ENCODE measurements at regions not wholly inside any gene's neighbourhood (a gene's known extent, or its start where the extent isn't known, plus 50 kb on each side); places are given as distances from the start of the nearest gene placed in this dataset.

DNA sequence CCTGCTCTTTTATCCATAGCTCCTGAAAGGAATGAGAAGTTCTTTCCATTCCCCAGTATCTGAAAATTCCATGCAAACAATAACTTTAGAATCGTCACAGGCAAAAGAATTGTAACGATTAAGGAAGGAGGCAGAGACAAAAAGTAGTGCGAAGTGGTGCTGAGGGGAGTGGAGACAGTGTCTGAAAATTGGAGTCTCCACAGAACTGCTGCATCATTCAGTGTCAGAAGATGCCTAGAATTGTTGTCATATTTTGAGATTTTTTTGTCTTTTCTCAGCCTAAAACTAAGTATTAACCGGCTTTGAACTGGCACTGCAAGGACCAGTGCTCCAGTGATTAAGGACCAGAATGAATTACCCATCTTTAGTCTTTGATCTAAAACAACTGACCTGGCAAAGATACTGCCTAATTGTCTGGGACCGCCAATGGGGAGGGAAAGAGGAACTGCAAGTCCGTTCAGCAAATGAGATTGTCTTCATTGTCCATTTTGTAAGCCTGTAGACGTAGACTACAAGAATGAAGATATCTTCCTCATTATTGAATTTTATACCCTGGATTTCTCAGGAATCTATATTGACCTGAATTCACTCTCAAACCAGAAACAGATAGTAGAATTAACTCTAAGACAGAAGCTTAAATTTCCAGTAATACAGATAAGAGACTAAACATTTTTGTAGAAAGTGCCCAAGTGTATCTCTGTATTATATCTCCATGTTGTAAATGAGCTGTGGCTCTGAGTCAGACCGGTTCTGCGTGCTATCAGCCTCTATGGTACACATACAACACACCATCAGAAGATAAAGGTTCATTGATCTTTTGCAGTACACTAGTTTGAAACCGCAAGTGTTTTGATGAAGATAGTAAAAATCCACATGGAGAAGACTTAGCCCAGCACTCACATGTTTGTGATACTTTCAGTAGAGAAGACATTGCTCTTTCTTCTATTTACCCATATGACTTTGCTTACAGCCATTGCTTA lies 293.2 kb downstream of the EFNB2 start:
- no peak for DNase-seq (ENCODE audit: low read depth in 2 of 3, low spot score in 1 of 3)

DNA sequence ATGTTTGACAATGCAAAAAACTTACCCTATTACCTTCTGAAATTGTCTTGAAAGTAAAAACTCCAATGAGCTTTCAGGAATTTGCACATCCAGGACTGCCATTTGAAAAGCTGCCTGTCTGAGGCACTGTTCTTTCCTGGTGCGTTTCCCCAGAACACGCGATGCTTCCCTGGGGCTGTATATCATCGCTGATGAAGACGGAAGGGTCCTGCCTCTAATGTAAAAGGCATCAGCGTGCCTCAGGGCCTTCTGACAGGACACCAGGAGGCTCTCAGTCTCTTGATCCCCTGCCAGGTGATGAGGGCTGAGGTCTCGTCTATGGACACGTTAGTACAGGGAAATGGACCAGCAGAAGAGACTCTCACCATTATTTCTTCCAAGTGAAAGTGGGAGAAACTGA lies 296.8 kb downstream of the EFNB2 start:
- no peak for DNase-seq (ENCODE audit: low read depth in 2 of 3, low spot score in 1 of 3)

- no peak for DNase-seq (ENCODE audit: low read depth in 2 of 3, low spot score in 1 of 3)
Observed at GRCh38 chr13:106234636-106235035, 300.8 kb downstream of the EFNB2 start.

GRCh38 chr13:106233134-106233735 lies 302.2 kb downstream of the EFNB2 start:
- DNase-seq (ENCODE audit: low read depth in 2 of 3, low spot score in 1 of 3), result no peak

GRCh38 chr13:106232681-106233080 lies 302.8 kb downstream of the EFNB2 start:
- no peak for DNase-seq (ENCODE audit: low read depth in 2 of 3, low spot score in 1 of 3)

- DNase-seq (ENCODE audit: low read depth in 2 of 3, low spot score in 1 of 3), result no peak
Observed at GRCh38 chr13:106230450-106230849, 305.0 kb downstream of the EFNB2 start.

DNA sequence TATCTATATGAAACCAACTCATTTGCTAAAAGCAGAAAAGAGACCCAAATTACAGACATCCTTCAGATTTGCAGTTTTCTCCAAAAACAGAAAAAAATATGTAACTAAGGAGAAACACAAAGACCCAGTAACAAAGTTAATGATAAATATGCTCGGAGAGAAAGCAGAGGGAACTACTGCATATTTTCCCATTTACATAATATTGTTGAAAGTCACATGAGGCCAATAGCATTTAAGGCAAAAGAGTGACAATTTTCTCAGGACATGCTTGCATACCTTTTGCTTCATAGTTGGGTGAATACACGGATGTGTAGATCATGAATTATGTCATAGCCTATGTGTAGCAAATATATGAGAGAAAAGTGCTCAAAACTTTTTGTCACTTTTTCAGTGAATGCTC lies 310.3 kb downstream of the EFNB2 start:
- DNase-seq (ENCODE audit: low read depth in 2 of 3, low spot score in 1 of 3), result no peak

- DNase-seq (ENCODE audit: low read depth in 2 of 3, low spot score in 1 of 3), result no peak
Observed at GRCh38 chr13:106220211-106220610, 315.3 kb downstream of the EFNB2 start.

DNA sequence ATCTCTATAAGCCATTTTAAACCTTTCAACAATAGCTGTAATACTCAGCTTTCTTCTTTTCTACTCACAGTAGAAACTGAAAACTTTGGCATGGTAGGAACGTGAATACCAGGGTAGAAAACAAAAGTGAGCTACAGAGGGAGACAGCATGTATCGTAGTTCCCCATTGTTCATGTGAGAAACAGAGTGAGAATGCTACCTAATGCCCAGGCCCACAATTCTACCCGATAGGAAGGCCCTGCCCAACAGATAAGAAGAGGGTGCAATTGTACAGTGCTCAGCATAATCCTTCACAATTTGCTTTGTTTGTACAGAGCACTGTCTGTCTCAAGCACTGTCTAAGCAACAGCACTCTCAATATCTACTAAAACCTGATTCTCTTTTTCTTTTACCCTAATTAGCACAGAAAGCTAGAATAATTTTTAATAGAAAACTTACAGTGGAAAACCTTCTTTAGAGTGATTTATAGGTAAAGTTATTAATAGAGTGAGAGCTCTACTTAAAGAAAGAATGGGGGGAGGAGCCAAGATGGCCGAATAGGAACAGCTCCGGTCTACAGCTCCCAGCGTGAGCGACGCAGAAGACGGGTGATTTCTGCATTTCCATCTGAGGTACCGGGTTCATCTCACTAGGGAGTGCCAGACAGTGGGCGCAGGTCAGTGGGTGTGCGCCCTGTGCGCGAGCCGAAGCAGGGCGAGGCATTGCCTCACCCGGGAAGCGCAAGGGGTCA lies 322.3 kb downstream of the EFNB2 start:
- DNase-seq (ENCODE audit: low read depth in 2 of 3, low spot score in 1 of 3), result no peak

- DNase-seq (ENCODE audit: low read depth in 2 of 3, low spot score in 1 of 3), result no peak
Observed at GRCh38 chr13:106212386-106213010, 323.0 kb downstream of the EFNB2 start.

- no peak for DNase-seq (ENCODE audit: low read depth in 2 of 3, low spot score in 1 of 3)
Observed at GRCh38 chr13:106210324-106210723, 325.1 kb downstream of the EFNB2 start.

DNA sequence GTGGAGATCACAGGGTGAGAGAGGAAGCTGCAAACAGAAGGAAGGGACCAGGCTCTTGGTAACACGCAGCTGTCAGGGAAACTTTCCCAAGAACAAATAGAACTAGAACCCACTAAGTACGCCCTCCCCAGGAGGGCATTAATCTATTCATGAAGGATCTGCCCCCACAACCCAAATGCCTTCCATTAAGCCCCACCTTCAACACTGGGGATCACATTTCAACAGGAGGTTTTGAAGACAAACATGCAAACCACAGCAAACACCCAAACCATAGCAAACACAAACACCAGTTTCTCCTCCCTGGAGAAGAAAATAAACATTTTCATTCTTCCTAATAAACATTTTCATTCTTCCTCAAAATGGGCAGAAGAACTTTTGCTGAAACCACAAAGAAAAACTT lies 329.6 kb downstream of the EFNB2 start:
- DNase-seq (ENCODE audit: low read depth in 2 of 3, low spot score in 1 of 3), result no peak

DNA sequence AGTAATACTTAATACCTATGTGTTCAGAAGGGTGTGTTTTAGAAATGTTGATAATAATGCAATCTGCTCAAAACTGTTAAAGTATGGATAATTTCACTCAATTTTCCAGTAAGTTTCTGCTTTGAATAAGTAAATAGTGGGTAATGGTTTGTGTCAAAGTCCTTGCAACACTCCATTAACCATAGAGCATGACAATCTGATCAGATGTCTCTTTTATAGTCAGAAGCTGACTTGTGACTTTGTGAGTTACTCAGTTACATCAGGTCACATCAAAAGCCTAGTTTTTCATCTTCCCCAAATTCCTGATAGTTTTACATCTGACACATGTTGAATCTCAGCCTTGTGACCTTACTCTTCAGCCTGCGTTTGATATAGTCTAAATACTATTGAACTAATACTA lies 338.0 kb downstream of the EFNB2 start:
- no peak for DNase-seq (ENCODE audit: low read depth in 2 of 3, low spot score in 1 of 3)

- no peak for DNase-seq (ENCODE audit: low read depth in 2 of 3, low spot score in 1 of 3)
Observed at GRCh38 chr13:106187501-106188095, 347.9 kb downstream of the EFNB2 start.

GRCh38 chr13:106187101-106187500 lies 348.4 kb downstream of the EFNB2 start:
- DNase-seq (ENCODE audit: low read depth in 2 of 3, low spot score in 1 of 3), result no peak

- no peak for DNase-seq (ENCODE audit: low read depth in 2 of 3, low spot score in 1 of 3)
Observed at GRCh38 chr13:106186366-106187030, 349.0 kb downstream of the EFNB2 start.

- no peak for DNase-seq (ENCODE audit: low read depth in 2 of 3, low spot score in 1 of 3)
Observed at GRCh38 chr13:106184790-106185189, 350.7 kb downstream of the EFNB2 start.

DNA sequence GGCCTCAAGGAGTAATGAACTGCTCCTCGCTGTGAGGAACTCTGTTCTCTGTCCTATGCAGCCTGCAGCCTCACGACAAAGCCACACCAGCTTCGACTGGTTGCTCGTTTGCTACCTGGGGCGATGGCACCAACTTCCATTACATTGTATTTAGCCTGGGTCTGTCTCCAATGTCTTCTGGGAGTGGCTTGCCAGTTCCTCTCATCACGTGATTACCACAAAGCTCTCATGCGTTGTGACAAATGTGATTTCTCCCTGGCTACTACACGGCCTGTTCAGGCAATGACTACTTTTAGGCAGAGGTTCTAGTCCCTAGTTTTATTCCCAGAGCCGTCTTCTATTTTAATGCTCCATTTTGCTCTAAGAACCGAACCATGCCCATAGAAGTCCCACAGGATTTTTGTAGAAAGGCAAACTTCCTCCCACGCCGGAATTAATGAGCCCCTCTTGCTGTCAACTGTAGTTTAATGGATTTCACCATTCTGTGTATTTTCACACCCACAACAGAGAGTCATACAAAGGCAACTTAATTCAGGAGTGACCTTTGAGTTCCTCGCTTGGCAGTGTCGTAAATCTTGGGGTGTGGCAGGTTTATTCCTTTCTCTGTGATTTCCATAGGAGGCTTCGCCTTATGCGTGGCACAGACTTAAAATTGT lies 351.9 kb downstream of the EFNB2 start:
- DNase-seq (ENCODE audit: low read depth in 2 of 3, low spot score in 1 of 3), result no peak

DNA sequence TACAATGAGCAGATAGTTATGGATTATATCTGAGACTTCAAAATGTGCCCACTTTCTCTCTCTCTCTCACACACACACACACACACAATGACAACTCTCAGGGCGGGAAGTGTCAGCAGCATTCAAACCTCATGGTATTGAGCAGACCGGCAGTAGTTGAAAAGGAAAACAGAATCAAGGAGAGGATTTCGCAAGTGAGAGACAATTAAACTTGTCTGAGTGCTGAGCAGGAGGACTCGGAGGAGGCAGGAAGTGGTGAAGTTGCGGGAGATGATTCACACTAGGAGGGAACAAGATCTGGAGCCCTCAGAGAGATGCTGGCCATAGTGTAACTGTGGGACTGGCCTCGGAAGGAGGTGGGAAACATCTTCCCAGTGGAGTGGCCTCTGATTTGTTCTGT lies 353.1 kb downstream of the EFNB2 start:
- no peak for DNase-seq (ENCODE audit: low read depth in 2 of 3, low spot score in 1 of 3)

DNA sequence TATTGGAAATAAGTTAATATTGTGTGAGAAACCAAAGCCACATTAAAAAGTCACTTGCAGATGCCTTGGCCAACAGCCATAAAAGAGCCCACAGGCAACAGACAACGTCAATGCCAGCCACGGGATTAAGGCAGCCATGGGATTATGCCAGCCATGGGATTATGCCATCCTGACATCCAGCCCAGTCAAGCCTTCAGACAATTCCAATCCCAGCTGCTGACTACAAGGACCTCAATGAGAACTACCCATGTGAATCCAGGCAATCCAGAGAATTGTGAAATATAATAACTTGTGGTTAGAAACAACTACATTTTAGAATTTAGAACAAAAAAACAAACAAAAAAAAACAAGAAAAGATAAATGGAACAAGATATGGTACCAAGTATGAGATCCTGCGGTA lies 356.6 kb downstream of the EFNB2 start:
- no peak for DNase-seq (ENCODE audit: low read depth in 2 of 3, low spot score in 1 of 3)
